Stimulated activated CD8-positive, alpha-beta memory T cell treated with anti-CD3 and anti-CD28 coated beads, Interleukin-4, amount 100 ng/mL, for 24 hours (primary cell): ENCODE measurements at regions not wholly inside any gene's neighbourhood (a gene's known extent, or its start where the extent isn't known, plus 50 kb on each side); places are given as distances from the start of the nearest gene placed in this dataset.
"Not testable (repeated sequence)": the region's sequence is repeated elsewhere in the genome, so short reads cannot be mapped to it uniquely, and the experiment has no call there.

Source experiments
- DNase-seq: peaks from one replicate; pipeline ENCODE4 v3.0.0-alpha.2; 2020; ENCODE audit warnings: low read depth

DNA sequence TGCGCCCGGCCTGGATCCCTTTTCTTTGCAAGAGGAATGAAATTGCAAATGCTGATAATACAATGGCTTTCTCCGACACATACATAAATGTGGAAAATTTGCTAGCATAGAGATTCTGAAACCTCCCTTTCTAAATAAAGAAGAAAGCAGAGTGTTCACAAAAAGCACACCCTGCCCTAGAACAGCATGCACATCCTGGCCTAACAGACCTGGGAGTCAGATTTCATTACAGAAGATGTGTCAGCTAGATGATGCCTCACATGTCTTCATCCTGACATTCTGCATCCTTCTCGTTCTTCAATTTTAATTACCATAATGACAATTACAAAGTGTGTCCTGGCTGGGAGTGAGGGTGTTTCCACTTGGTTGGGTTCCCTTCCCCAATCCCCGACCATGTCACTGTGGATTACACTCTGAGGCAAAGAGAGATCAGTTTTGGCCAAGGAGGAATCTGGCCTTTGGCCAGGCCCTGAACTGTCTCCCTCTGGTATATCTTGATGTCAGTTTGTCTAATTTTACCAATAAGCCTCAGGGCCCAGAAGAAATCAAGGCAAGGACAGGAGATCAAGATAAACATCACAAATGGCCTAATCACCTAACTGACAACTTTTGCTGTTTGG lies 104.9 kb upstream of the SPATA12 start:
- DNase-seq: no peak

DNA sequence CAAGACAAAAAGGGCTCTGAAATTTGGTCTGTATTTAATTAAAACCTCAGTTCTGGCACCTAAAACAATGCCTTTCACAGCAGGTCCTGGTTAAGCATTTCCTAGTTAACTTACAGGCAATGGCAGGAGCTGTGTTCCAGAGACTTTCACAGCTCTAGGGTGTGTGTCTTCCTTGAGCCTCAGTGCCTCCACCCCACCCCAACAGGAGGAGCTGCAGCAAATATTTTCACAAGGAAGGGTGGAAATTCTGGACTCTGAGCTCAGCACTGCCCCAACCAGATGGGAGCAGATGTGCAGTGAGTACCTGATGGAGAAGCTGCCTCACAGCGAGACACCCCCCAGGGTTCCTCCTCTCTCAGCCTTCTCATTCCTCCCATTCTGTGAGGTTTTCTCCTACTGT lies 106.3 kb upstream of the SPATA12 start:
- no peak for DNase-seq

DNA sequence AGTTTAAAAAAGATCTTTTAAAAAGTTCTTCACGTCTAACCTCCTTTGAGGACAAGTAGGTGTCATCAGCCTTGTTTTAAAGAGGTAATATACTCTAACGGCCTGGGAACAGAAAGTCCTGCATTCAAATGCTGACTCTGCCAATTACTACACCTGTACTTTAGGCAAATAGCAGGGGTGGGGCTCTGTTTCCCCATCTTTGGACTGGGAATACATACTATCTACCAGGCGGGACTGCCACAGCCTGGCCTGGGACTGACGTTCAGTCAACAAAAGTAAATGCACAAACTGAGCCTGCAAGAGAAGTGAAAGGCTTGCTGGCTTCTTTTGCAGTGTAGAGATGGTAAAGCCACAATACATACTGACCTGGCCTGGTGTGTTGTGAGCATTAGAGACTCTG lies 107.6 kb upstream of the SPATA12 start:
- no peak for DNase-seq

DNA sequence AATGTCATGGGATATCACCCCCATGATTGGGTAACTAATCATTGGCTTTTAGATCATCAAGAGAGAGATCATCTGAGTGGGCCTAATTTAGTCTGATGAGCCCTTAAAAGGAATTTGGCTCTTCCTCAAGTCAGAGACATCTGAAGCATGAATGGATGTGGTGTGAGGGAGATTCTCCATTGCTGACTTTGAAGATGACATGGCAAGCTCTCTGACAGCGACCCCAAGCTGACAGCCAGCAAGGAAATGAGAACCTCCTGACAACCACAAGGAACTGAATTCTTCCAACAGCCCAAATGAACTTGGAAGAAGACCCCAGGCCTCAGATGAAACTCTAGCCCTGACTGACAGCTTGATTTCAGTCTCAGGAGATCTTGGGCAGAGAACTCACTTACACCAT lies 108.4 kb upstream of the SPATA12 start:
- DNase-seq: no peak

DNA sequence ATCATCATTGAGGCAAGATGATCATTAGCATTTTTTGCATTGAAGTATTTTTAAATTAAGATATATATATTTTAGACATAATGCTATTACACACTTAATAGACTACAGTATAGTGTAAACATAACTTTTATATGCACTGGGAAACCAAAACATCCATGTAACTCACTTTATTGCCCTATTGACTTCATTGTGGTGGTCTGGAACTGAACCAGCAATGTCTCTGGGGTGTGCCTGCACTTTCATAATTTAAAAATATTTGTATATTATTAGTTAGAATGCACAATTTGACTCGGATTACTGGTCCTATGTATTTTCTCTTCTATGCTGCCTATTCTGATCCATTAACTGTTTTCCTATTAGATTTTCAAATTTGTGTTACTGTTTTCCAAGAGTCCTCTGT lies 109.1 kb upstream of the SPATA12 start:
- DNase-seq: no peak

DNA sequence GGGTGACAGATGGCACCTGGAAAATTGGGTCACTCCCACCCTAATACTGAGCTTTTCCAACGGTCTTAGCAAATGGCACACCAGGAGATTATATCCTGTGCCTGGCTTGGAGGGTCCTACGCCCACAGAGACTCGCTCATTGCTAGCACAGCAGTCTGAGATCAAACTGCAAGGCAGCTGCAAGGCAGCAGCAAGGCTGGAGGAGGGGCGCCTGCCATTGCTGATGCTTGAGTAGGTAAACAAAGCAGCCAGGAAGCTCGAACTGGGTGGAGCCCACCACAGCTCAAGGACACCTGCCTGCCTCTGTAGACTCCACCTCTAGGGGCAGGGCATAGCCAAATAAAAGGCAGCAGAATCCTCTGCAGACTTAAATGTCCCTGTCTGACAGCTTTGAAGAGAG lies 115.1 kb upstream of the SPATA12 start:
- not testable (repeated sequence) for DNase-seq

DNA sequence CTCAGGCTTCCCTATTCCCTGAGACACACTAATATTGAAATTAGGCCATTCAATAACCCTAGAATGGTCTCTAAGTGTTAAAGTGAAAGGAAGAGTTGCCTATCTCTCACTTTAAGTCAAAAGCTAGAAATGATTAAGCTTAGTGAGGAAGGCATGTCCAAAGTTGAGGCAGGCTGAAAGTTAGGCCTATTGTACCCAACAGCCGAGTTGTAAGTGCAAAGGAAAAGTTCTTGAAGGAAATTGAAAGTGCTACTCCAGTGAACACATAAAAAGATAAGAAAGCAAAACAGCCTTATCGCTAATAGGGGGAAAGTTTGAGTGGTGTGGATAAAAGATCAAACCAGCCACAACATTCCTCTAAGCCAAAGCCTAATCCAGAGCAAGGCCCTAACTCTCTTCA lies 117.9 kb upstream of the SPATA12 start:
- no peak for DNase-seq

DNA sequence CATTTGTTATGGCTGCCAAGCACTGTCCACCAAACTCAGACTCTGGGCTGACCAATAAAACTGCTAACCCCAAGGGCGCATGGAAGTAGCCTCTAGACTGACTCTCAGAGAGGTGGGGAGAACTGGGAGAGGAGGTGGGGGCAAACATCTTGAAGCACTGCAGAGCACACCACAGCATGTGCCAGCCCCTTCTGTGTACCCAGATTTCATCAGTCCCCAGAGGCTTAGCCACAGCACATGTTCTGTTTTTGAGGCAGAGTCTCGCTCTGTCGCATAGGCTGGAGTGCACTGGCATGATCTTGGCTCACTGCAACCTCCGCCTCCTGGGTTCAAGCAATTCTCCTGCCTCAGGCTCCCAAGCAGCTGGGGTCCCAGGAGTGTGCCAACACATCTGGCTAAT lies 119.5 kb upstream of the SPATA12 start:
- DNase-seq: no peak

DNA sequence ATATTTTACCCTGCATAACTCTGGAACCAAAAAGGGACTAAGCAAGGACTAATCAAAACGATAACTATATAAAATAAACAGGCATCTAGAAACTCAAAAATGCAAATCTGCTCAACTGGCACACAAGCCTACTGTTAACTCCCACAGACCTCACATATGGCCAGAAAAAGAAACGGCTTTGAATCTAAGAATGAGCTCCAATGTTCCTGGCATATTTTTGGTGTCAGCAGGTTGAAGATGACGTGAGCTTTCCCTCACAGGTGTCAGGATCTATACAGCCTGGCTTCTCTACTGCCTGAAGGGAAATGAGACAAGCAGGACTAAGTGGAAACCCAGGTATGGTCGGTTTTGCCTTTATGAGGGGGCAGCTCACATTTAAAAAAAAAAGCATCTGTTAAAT lies 120.1 kb upstream of the SPATA12 start:
- DNase-seq: no peak

DNA sequence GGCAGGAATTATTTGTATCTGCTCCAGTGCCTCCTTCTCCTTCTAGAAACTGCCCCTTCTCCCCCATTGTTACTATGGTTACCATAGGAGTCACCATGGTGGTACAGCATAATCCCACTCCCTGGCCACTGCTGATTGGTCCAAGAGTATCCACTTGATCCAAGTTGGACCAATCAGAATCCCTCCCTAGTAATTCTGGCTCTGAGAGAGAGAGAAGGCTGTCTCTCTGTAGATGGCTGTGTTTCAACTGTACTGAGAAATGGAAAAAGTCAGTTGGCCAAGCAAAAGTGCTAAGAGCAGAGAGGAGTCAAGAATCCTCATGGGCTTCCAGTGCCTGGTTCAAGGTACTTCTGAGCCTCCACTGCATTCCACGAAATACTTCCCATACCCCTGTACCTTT lies 120.6 kb upstream of the SPATA12 start:
- no peak for DNase-seq

DNA sequence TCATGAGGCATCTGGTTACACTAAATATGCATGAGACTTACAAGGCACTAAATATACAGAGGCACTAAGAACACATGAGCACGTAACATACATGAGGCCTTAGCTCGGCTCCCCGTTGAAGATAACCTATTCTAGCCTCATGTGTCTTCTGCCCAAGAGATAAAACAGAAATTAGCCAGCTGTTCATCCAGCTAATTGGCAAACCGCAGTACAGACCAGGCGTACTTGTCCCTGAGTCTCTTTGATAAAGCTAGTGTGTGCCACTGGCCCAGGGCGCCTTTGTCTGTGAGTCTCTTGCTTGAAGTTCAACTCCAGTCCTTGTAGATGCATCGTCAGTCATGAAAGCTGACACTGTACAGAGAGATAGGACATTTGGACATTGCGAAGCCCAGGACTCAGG lies 121.9 kb upstream of the SPATA12 start:
- DNase-seq: no peak

DNA sequence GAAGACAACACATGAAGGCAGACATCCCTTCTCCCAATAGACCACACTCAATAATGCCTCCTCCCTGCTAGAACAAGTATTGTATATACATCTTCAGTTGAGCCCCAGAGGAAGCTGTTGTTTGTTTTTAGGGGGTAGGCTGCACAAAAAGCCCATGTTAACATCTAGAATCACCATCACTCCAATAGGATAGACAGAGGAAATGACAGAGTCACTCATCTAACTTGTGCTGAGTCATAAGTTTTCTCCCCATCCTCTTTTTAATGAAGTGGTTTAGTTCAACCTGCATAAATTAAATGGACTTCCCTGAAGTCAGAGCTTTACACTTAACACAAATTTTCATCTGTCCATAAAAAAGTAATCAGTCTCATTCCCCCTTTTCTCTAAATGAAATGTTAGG lies 122.9 kb upstream of the SPATA12 start:
- no peak for DNase-seq

DNA sequence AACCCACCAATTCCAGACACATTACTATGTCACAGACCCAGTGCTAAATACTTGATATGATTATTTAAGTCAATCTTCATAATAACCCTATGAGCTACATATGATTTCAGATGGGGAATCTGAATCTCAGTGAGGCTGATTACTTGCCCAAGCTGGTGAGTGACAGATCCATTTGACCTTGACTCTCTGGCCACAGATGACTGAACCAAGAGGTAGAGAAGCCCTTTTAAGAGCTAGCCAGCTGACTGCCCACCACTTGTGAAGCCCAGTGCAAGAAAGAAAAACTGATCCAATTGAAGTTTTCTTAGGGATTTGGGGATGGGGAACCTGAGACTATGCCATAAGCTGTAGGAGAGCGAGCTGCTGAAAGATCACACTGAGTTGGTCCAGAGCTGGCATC lies 124.7 kb upstream of the SPATA12 start:
- no peak for DNase-seq

DNA sequence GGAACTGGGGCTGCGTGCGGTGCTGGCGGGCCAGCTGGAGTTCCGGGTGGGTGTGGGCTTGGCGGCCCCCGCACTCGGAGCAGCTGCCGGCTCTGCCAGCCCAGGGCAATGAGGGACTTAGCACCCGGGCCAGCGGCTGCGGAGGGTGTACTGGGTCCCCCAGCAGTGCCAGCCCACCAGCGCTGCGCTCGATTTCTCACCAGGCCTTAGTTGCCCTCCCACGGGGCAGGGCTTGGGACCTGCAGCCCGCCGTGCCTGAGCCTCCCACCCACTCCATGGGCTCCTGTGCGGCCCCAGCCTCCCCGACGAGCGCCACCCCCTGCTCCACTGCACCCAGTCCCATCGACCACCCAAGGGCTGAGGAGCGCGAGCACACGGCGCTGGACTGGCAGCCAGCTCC lies 126.0 kb upstream of the SPATA12 start:
- not testable (repeated sequence) for DNase-seq

DNA sequence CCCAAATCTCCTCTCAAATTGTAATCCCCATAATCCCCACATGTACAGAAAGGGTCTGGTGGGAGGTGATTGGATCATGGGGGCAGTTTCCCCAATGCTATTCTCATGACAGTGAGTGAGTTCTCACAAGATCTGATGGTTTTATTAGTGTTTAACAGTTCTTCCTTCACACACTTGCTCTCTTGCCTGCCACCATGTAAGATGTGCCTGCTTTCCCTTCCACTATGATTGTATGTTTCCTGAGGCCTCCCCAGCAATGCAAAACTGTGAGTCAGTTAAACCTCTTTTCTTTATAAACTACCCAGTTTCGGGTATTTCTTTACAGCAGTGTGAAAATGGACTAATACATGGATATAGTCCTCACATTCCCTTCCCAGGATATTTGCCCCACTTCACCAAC lies 126.7 kb upstream of the SPATA12 start:
- DNase-seq: no peak

DNA sequence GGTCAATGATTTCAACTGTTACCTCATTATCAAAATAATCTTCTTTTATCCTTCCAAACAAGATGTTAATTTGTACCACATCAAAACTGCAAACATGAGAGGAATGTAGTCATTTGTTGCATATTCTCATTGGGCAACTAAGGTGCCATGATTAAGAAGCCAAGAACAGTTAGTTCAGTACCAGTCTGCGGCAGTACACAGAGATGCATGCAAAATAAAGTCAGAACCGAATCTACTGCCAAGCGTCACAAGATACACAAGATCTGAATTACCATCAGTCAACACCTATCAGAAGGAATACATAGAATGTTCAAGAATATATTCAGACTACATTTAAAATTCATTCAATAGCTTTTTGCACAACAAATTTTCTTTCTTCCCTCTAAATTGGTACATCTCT lies 127.6 kb upstream of the SPATA12 start:
- DNase-seq: no peak

DNA sequence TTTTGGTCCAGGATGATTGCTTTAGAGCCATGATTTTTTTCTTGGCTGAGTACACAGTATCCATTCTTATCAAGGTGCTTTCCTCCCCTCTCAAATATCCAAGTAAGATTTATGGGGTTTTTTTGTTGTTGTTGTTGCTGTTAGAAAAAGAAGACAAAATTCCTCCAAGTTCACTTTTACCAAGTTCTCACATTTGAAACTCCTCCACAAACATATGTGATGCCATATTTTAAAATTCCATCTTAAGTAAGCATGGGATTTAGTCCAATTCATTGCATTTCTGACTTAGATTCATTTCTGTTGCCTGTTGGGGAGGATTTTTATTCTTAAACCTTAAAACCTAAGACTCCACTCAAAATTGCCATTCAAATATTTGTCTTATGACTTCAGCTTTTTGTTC lies 128.6 kb upstream of the SPATA12 start:
- DNase-seq: no peak

DNA sequence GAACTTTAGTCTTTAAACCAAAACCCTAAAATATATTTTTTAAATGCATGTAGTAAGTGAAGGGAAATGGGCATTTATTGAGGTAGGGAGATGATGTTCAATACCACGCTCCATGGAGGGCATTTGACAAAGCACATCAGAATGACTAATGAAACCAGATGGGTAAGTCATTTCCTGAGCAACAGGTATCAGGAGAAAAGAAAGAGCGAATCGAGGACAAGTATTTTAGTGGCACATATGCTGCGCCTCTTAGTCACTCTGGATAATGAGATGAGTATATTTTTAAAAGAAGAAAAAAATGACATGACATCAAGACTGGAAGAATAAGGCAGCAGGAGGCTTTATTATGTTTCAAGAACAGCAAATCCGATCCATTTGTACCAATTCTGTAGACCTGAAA lies 129.0 kb upstream of the ARHGEF3 start:
- no peak for DNase-seq

DNA sequence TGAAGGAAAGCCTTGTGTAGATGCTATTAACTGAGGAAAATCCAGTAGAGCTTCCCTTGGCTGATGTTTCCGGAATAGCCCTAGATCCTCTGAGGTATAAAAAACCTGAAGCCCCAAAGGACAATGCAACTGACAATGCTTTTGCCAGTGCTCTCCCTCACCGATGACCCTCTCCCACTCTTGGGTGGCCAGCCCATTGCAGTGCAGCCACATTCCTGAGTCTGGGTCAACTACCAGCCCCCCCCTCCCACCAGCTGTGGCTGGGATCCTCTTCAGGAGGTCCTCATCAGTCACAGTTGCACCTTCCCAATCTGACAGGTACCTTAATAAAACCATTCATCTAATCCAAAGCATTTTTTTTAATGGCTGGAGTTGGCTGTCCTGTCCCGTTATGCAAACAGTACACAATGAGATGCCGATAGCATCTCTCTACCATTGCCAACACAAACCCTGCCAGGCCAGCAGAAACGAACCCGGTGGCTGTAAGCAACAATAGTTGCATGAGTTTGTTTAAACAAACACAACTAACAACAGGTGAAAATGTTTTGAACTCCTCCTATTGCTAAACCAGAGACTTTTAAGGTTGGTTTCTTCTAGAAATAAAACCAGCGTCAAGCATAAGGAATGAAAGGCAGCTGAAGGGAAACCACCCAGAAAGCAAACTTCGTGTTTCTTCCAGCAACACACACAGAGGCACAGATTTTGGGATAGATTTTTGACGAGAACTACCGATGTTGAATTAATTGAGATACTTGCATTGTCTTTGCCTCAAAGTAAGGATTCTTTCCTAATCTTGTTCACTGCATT lies 128.3 kb upstream of the ARHGEF3 start:
- DNase-seq: no peak

DNA sequence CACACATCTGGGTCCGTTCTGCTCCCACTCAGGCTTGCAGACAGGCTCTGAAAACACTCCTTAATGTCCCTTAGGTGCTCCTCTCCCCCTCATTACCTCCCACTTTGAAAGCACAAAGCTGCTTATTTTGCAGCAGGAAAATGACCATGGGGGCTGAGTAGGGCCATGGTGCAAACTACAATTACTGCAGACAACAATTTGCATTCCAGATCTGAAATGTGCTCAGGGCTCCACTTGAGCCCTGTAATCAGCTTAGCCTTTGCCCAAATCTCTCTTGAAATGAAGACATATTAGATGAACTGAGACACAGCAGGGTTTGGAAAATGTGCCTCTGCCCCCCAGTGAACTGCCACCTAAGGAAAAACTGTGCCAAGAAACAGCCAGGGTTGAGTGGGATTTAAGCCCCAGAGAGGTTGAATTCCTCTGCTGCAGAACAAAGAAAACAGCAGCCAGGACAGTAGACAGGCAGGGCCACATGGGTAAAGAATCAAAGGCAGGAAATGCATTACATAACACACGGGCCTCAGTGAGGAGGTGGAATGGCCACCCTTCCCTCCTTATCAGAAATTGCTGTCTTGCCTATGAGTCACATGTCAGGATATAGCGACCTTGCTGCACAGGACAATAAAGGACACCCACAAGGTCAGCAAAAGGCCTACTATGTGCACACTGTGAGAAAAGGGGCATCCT lies 126.8 kb upstream of the ARHGEF3 start:
- DNase-seq: no peak

DNA sequence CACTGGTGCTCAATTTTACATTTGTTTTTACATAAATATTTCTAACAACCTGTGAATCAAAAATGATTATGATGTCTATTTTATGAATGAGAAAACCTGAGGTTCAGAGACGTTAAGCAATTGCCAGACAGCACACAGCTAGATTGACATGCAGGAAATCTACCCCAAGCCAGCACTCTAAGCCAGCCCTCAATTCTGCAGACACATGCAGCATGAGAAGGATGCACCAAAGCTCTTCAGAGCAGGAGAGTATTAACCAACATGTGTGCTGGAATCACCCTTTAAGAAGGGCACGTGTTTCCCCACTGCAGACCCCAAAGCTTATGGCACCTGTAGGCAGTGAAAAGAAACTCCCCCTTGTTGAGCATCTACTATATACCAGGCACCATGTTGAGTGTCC lies 126.1 kb upstream of the ARHGEF3 start:
- no peak for DNase-seq

DNA sequence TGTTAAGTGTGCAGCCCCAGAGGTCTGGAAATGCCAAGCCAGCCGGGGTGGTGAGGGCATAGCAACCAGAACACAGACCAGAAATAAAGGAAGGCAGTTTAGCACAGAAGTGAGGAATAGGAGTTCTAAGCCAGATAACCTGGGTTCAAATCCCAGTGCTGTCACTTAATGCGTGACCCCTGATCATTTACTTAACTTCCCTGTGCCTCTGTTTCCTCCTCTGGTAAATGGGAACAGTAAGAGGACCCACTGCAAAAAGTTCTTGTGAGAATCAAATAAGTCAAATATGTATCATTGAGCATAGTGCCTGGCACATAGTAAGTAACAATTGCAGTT lies 125.2 kb upstream of the ARHGEF3 start:
- DNase-seq: no peak

DNA sequence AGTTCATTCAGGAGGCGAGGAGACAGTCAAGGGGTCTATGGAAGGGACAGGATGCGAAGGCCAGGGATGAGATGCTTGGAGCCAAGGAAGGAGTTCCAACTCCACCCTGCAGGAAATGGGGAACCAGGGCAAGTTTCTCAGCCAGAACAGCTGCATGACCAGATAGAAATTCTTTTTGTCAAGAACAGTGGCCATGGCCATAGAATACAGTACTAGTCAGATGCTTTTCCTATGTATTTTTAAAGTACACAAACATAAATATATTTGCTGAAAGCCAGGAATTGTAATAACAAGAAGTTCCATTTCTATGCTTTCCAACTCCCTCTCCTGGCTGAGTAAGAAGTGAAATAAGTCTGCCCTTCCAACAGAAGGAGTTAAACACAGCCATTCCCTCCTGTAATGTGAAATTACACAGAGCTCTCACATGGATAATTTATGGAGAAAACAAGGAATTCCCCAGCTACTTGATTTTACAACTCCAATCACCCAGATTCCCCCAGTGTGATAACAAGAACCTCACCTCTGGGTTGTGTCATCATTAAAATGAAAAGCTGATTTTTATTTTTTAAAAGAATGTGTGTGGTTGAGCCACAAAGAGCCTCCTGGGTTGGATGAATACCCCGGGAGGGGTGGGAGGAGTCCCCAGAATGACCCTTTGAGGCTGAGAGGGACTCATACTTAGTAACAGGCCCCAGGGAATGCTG lies 124.6 kb upstream of the ARHGEF3 start:
- no peak for DNase-seq
